ENCODE measurements at regions not wholly inside any gene's neighbourhood (a gene's known extent, or its start where the extent isn't known, plus 50 kb on each side); places are given as distances from the start of the nearest gene placed in this dataset.
A peak's percentile ranks its signal among the peaks of the same experiment; 100 is the strongest.
"Not testable (repeated sequence)": the region's sequence is repeated elsewhere in the genome, so short reads cannot be mapped to it uniquely, and the experiment has no call there.

DNA sequence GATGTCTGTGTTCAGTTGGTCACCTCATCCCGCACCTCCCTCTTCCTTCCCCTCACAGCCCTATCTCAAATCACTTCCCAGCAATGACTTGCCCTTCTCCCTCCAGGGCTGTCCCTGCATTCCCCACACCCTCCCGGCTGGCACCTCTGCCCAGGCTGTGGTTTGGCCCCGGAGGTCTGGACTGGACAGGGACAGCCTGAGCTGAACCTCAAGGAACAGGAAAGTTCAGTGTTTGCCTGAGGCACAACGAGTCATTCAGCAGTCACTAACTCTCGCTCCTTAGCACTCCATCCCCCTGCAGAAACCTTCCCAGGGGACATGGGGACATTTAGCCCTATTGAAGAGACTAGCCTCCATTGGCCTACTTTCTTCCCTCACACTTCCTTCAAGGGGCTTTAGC, 58.3 kb upstream of the MAP3K1 start:
- Histone ChIP-seq H3K36me3 (no peaks in the 10 kb centered on the region), H3K4me3 (no peak overlapping the region), H3K27me3 (no peaks in the 10 kb centered on the region), H3K4me1 (peaks cover 0 to 12% of the 10 kb centered on the region in 2 donors), H3K27ac (no peak overlapping the region), H3K9me3 (peaks cover 0 to 5% of the 10 kb centered on the region in 2 donors)
- ATAC-seq, result no peak
- intact Hi-C loops (cut with DNase I), result no loop called here
- peak in 1 of 4 donors; percentile 60 for DNase-seq
- TF ChIP-seq, protein P1, sequence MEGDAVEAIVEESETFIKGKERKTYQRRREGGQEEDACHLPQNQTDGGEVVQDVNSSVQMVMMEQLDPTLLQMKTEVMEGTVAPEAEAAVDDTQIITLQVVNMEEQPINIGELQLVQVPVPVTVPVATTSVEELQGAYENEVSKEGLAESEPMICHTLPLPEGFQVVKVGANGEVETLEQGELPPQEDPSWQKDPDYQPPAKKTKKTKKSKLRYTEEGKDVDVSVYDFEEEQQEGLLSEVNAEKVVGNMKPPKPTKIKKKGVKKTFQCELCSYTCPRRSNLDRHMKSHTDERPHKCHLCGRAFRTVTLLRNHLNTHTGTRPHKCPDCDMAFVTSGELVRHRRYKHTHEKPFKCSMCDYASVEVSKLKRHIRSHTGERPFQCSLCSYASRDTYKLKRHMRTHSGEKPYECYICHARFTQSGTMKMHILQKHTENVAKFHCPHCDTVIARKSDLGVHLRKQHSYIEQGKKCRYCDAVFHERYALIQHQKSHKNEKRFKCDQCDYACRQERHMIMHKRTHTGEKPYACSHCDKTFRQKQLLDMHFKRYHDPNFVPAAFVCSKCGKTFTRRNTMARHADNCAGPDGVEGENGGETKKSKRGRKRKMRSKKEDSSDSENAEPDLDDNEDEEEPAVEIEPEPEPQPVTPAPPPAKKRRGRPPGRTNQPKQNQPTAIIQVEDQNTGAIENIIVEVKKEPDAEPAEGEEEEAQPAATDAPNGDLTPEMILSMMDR (IDR thresholded peaks at IDR 0.05), result no peak

DNA sequence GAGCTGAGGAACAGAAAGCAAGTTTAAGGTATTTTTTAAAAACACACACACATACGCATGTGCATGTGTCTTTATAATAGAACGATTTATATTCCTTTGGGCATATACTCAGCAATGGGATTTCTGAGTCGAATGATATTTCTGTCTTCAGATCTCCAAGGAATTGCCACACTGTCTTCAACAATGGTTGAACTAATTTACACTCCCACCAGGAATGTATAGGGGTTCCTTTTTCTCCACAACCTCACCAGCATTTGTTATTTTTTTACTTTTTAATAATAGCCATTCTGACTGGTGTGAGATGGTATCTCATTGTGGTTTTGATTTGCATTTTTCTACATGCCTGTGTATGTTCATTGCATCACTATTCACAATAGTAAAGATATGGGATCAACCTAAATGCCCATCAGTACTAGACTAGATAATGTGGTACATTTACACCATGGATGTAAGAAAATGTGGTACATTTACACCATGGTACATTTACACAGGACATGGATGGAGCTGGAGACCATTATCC, 60.3 kb upstream of the MAP3K1 start:
- ATAC-seq (no peak), DNase-seq (no peak)
- Histone ChIP-seq H3K27ac (no peak overlapping the region), H3K4me1 (no peaks in the 10 kb centered on the region), H3K27me3 (no peaks in the 10 kb centered on the region), H3K36me3 (no peaks in the 10 kb centered on the region), H3K9me3 (peaks cover 0 to 6% of the 10 kb centered on the region in 2 donors), H3K4me3 (no peak overlapping the region)
- intact Hi-C loops (cut with DNase I), result no loop called here
- TF ChIP-seq, protein P1 (IDR thresholded peaks at IDR 0.05), result no peak

DNA sequence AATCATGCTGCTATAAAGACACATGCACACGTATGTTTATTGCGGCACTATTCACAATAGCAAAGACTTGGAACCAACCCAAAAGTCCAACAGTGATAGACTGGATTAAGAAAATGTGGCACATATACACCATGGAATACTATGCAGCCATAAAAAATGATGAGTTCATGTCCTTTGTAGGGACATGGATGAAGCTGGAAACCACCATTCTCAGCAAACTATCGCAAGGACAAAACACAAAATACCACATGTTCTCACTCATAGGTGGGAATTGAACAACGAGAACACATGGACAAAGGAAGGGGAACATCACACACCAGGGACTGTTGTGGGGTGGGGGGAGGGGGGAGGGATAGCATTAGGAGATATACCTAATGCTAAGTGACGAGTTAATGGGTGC, 61.8 kb upstream of the MAP3K1 start:
- intact Hi-C loops (cut with DNase I); H3K27me3 ChIP-seq; H3K4me3 ChIP-seq; H3K27ac ChIP-seq; DNase-seq; H3K36me3 ChIP-seq; H3K9me3 ChIP-seq; ATAC-seq; H3K4me1 ChIP-seq: not testable (repeated sequence)

DNA sequence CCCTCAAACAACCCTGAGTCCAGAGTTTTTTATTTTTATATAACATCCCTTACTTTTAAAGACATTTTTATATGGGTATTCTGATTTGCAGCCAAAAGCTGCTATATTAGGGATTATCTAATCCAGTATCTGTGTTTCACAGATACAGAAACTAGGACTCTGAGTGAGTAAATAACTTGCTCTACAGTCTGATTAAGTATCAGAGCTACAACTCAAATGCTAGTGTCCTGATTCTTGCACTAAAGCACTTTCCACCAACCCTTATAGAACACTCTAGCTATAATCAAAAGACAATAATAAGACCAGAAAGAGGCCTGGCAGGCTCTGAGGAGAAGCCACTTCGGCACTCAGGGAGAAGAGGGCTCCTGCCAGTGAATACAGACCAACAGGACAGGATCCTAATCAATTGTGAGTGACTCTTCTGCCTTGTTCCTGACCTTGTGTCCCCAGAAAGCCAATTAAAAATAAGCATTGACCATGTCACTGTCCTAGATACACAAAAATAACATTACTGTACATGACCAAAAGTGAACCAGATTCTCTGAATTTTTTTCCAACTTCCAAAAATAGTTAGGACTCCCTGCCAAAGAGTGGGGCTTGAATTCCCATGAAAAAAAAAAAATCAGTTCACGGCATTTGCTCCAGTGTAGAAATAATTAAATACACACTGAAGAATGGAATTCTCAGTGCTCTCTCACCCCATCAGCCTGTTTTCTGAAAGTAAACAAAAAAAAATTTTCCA, 63.6 kb upstream of the MAP3K1 start:
- intact Hi-C loops (cut with DNase I), result no loop called here
- Histone ChIP-seq H3K27ac (no peak overlapping the region), H3K4me3 (no peak overlapping the region), H3K36me3 (no peaks in the 10 kb centered on the region), H3K4me1 (no peaks in the 10 kb centered on the region), H3K9me3 (peaks cover 0 to 6% of the 10 kb centered on the region in 2 donors), H3K27me3 (no peaks in the 10 kb centered on the region)
- ATAC-seq (no peak), DNase-seq (peak in 2 of 4 donors; percentile 46 to 57)
- TF ChIP-seq, protein P1 (IDR thresholded peaks at IDR 0.05), result no peak

DNA sequence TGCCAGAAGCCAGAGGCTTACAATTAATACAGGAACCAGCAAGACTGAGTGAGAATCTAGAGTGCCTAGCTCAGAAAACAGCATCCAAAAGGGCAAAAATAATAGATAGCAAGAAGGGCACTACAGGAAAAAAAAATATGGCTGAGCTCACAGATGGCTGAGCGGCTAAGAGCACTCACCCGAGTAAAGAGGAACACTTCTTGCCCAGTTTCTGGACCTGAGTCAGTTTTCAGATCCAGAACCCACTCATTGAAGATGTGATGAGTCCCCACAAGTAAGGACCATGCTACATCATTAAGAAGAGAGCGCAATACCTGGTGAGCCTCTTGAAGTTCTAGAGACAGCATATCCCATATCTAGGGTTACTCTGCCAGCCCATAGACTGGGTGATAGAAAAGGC, 65.5 kb upstream of the MAP3K1 start:
- Histone ChIP-seq H3K27me3 (no peaks in the 10 kb centered on the region), H3K4me1 (no peaks in the 10 kb centered on the region), H3K9me3 (peaks cover 0 to 6% of the 10 kb centered on the region in 2 donors), H3K36me3 (no peaks in the 10 kb centered on the region), H3K4me3 (no peak overlapping the region), H3K27ac (no peak overlapping the region)
- intact Hi-C loops (cut with DNase I), result no loop called here
- no peak for DNase-seq
- ATAC-seq, result no peak
- TF ChIP-seq, protein P1 (IDR thresholded peaks at IDR 0.05), result no peak

All from left lung (tissue), 4 donors.